Ecto neural progenitor cell (in vitro differentiated cells): ENCODE measurements at regions not wholly inside any gene's neighbourhood (a gene's known extent, or its start where the extent isn't known, plus 50 kb on each side); places are given as distances from the start of the nearest gene placed in this dataset.
"Not testable (repeated sequence)": the region's sequence is repeated elsewhere in the genome, so short reads cannot be mapped to it uniquely, and the experiment has no call there.

Source experiments
- DNase-seq: peaks from one replicate; pipeline ENCODE4 v3.0.0-alpha.2; 2018; ENCODE audit warnings: low spot score

DNA sequence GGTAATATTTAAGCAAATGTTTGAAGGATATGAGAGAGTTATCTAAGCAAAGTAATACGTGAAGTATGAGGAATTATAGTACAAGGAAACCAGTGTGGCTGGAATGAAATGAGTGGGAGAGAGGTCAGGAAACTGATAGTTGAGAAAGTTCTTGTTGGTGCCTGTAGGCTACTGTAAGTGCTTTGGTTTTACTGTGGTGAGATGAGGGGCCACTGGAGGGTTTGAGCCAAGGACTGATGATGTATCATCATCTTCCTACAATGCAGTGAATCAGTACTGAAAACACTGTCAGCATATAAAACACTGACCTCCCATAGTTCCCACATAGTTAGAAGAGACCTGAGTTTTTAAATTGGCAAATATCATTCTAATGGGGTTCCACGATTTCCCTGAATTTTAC lies 367.5 kb upstream of the CTSO start:
- no peak for DNase-seq

DNA sequence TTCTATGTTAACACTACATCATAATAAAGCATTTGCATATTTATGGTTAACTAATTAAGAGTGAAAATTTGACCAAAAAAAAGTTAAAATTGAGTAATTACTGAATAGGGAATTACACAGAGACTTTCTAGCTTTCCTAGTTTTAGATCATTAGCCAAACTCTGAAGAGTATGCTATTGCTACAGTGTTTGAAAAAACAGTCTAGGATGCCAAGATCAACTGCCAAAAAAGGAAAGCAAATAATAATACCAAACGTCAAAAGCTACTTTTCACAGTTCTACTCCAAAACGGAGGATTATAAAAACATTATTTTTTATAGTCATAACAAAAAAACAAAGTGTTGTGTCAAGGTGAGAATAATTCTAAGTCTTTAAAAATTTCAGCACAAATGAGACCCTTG lies 359.8 kb upstream of the CTSO start:
- DNase-seq = no peak

DNA sequence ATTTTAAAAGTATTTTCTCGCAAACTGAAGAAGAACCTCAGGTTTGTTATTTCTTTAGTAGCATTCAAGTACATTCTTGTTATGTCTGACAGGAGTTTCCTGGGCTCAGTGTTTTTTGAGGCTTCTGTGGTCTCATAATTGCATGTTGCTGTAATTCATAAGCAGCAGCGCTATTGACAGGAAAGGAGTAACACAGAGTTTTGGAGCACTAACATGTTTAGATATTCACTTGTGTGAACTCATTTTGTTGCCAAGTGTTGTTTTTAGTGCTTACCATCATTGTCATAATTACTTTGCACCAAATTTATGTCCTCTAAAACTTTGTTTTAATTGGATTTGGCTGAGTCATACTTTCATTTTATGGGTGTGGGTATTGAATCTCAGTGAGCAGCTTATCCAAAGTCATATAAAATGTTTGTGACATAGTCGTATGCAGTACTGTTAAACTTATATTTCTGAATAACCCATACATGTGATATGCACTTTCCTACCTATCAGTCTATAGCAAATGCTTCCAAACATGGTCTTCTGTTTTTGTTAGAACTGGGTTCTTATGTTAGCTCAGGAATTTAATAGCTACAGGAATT lies 358.7 kb upstream of the CTSO start:
- DNase-seq = no peak

DNA sequence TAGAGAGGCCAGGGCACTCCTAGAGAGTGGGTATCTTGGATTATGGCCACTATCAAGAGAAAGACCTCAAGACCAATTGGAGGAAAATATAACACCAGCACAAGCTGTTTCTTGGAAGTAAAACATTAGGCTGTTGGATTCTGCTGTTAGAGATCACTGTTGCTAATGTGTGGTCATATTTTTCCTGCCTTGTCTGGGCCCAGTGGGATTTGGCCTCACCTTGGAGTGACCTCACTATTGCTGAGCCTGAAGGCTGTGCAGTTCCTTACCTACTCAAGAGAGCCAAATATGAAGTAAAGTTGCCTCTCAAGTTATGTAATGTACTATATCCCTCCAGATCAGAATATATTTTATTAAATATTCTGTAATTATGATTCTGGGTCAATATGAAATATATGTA lies 355.4 kb upstream of the CTSO start:
- DNase-seq = no peak

DNA sequence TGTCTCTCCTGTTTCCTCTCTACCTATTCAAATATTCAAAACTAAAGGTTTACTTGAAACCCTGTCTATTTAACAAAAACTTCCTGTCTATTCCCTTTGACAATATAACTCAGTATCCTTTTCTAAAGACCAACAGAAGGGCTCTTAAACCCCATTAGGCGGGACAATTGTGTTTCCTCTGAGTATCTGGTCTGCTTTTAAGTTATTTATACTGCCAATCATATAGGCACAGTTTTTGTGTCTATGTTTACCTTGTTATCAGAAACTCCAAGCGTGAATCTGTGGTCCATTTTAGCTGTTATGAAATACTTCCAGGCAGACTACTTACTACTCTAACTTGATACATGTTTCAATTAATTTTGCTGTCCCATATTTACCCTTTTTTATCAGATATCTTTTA lies 350.0 kb upstream of the CTSO start:
- no peak for DNase-seq

DNA sequence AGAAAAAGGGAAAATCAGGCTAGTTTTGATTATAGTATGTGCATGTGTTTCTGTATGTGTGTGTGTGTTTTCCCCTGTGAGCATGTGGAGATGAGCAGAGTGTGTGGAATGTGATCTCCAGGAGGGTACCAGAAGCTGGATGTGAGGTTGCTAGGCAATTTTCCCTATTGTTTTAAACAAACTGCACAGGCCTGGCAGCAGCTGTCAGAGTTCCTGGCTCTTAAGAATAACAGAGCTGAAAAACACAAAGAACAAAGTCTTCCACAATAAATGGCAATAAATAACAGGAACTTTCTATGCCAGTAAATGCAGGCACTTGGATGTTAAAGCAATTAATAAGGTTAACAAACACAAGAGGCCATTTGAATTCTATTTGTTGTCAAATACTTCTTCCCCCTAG lies 344.6 kb upstream of the CTSO start:
- no peak for DNase-seq

DNA sequence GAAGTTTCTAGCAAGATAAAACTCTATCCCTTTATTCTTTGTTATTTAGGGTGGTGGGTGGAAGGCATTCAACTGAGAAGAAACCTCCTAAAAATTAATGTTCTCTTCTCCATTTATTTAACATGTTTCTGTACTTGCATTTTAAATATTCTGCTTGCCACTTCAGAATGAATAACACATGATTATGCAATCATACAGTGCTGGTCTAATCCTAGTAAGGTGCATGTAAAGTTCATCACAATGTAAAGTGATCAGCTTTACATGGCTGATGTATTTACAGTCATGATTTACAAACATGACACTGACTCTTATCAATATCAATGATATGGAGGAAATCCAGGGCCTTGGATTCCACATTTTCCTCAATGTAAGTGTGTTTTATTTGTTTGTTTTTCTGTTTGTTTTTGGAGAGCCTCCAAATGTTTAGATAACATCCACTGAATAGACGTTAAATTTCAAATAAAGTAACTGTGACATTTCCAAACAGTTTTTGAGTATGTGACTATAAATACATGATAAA lies 342.1 kb upstream of the CTSO start:
- DNase-seq = no peak

DNA sequence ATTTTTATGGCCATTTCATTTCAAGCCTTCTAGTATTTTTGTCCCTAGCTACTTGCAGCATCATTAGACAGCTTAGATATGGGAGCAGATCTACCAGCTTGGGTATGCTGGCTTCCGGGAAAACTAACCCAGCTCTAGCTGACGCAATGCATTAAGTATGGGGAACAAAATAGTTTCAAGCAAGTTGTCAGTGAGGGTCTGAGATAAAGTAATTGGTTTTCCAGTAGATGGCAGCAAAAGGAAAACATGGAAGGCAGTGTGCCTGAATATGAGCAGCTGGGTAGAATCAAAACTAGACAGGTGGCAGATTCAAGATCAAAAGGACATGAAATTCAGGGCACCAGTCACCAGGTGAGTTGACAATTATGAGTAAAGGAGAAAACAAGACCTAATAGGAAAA lies 340.9 kb upstream of the CTSO start:
- DNase-seq = no peak

DNA sequence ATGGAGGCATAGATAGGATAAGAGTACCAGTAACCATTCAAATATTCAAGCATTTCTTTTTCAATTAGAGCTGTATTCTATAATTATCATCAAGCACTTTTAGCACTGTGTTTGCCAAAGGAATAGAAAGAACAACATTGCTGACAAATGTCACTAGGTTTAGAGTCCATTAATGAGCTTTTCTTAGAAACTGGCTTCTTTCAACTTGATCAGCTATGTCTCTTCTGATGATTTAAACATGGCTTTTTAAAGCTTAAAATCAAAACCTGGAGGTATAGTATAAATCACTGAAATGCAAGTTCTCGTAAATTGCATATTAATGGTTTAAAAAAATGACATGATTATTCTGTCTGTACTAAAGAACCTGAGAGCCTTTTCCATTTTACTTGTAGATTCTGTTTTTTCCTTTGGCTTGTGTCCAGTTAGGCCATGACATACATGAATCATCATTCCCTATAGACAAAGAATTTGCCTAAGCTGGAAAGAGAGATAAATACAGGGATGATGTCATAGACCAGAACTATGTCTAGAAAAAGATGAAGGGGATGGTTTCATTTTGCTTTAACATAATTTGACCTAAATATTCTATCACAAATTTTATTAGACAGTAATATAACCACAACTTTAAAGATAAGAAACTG lies 340.1 kb upstream of the CTSO start:
- no peak for DNase-seq

DNA sequence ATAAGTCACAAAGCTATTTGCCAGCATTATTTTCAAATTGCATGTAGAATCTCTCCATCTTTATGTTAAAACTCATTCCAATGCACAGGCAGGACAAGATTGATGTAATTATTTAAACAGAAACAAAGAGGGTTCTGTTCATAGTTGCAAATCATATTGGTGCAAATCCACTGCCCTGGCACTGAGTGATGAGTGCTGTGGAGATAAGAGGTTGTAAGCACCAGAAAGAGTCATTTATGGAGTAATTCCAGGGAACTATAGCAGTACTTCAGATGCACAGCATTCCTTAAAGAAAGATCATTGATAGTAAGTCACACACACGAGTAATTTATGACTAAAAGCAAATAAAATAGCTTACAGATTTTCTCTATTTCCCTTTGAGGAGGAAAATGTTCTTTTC lies 337.7 kb upstream of the CTSO start:
- DNase-seq = no peak

DNA sequence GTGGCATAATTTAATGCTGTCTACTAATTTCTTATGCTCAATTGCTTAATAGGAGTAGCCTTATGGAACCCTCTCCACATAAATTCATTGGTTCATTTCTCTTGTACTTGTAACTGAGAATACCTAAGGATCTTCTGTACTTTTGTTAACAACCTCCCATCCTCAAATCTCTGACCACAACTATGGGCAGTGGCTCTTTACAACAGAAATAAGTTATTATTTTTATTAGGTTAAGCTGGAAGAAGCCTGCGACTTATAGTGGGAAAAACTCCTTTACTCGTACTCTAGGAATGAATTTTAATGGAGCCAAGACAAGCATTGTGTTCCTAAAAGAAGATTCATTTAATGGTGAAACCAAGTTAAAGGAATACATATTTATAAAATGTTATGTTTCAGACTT lies 337.1 kb upstream of the CTSO start:
- DNase-seq = no peak

DNA sequence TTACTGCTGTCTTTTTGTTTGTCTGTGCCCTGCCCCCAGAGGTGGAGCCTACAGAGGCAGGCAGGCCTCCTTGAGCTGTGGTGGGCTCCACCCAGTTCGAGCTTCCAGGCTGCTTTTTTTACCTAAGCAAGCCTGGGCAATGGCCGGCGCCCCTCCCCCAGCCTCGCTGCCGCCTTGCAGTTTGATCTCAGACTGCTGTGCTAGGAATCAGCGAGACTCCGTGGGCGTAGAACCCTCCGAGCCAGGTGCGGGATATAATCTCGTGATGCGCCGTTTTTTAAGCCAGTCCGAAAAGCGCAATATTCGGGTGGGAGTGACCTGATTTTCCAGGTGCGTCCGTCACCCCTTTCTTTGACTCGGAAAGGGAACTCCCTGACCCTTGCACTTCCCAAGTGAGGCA lies 336.4 kb upstream of the CTSO start:
- DNase-seq = not testable (repeated sequence)

DNA sequence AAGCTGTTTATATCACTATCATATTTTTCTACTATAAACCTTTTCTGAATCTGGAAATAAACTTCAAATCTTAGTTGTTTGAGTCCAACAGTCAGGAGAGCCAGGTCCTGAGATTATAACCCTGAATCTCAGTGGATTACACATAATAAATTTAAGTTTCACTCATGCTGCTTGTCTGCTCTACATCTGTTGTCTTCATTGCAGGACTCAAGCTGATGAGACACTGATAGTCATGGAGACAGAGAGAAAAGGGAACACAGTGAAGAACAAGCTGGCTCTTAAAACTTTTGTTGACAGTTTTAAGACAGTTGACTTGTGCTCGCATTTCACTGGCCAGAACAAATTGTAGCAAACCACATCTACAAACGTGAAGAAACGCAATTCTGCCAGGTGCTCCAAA lies 327.0 kb upstream of the CTSO start:
- DNase-seq = no peak

DNA sequence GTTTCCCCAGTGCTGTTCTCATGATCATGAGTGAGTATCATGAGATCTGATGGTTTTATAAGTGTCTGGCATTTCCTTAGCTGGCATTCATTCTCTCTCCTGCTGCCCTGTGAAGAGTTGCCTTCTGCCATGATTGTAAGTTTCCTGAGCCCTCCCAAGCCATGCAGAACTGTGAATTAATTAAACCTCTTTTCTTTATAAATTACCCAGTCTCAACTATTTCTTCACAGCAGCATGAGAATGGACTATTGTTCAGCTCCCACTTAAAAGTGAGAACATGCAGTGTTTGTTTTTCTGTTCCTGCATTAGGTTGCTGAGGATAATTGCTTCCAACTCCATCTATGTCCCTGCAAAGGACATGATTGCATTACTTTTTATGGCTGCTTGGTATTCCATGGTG lies 311.7 kb upstream of the CTSO start:
- no peak for DNase-seq

DNA sequence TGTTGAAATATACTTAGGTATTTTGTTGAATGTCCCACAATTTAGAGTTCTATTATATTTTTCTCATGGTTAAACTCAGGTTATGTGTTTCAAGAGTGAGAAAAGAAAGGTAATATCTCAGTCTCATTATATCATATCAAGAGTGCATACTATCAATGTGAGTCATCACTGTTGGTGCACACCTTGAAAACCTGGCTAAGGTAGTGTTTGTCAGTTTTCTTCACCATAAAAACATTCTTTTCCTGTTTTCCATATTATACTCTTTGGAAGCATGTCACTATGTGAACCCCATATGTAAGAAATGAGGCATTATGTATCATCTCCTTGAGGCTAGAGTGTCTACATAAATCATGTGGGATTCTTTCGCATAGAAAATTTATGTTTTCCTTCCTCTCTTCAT lies 307.6 kb upstream of the CTSO start:
- DNase-seq = no peak

DNA sequence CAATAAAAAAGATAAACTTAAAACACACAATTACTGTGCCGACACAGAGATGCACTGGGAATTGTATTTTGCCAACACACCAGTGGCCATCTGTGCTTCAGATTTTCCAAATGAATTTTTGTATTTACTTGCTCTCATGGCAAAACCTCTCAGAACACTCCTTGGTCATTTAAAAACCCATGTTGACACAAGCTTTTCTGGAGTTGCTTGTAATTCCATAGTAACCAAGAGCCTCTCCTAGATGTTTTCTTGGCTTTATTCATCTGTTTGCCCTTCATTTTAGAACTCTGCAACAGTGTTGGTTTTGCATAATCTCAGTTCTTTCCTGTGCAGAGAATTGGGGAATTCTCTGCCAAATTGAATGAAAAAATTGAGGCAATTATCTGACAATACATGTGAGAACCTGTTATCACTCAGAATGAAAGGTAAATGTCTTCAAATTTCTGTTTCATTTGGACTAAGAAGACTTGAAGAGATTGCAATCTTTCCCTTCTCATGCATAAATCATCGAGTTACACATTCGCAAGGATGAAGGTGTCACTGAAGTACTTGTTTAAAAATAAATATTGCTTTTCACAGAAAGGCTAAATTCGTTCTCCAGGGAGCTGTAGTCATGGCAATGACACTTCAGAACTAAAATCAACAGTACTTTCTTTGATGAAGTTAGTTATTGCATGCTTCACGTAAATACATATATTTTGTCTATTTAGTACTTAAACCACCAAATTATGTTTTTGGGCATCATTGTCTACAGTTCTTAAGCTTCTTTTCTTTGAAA lies 301.8 kb upstream of the CTSO start:
- no peak for DNase-seq

DNA sequence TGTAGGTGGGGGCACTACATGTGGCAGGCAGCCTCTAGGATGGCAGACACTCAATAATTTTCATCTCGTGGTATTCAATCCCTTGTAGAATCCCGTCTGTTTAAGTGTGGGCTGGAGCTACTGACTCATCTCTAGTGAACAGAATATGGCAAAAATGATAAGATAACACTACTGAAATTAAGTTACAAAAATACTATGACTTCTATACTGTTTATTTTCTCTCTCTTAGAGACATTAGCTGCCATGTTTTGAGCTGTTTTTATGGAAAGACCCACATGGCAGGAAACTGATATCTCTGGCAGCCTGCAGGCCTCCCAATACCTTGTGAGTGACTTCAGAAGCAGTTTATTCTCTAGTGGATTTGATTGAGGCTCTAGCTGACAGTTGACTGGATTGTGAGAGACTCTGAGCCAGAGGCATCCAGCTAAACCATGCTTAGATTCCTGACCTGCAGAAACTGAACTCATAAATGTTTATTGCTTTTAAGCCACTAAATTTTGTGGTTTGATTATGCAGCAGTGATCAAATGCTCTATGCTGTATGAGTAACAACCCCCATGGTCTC lies 298.8 kb upstream of the CTSO start:
- DNase-seq = no peak

DNA sequence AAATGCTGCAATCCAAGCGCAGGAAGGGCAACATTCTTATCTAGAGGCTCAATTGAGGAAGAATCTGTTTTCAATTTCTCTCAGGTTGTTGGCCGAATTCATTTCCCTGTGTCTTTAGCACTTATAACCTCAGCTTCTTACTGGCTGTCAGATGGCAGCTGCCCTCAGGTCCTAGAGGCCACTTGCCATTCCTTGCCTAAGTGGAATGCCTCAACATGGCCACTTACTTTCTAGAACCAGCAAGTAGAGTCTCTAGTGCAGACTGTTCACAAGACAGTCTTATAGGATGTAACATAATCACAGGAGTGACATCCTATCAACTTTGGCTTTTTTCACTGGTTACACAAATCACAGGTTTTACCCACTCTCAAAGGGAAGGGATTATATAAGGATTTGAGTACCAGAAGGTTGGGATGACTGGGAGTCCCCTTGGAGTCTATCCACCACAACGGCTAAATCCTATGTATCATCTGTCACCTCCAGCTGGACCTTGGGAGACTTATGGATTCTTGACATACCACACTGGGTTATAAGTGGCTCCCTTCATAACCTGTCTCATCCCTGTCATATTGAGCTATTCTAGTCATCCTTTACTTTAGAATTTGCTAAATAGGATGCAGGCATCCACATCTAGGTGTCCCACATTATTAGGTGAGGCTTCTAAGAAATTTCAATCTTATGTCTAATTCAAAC lies 297.9 kb upstream of the CTSO start:
- no peak for DNase-seq

DNA sequence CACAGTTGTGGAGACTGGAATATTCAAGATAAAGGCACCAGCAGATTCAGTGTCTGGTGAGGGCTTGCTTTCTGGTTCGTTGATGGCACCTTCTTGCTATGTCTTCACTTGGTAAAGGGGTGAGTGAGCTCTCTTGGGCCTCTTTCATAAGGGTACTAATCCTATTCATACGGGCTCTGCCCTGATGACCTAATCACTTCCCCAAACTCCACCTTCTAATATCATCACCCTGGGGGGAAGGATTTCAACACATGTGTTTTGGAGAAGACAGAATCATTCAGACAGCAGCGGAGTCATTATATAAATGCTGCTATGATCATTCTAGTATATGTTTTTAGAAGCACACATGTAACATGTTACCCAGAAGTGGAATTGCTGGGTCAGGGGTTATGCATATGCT lies 295.3 kb upstream of the CTSO start:
- no peak for DNase-seq

DNA sequence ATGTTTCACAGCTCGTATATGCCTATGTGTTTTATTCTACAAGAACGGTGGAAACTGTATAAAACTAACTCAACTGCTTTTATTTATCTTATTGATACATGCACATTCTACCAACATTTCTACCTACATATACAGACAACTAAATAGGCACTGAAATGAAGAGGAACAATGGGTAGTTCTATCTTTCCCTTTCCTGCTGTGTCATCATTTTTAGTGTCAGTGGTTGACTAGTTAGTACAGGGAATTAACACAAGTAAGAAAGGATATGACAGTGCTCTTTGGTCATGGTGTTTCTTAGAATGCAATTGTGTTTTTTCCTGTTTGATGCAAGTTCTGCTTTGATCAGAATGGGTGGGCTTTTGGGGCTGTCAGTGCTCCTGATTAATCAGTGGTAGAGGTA lies 293.8 kb upstream of the CTSO start:
- no peak for DNase-seq

DNA sequence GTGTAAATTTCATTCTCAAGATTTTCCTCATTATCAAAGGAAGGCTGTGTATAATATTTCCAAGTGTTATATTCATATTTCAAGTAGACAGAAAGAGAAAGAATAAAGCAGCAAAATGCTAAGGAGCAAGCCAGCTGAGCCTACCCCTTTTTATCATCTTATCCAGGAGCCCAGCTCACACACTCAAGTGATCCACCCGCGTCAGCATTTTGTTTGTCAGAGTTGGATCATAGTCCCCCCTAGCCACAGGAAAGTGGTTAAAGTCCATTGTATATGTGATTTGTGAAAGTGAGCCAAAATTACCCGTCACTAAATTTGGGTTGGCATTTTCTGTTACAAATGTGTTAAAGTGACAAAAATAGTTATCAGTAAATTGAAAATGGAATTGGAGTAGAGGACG lies 289.3 kb upstream of the CTSO start:
- DNase-seq = no peak

DNA sequence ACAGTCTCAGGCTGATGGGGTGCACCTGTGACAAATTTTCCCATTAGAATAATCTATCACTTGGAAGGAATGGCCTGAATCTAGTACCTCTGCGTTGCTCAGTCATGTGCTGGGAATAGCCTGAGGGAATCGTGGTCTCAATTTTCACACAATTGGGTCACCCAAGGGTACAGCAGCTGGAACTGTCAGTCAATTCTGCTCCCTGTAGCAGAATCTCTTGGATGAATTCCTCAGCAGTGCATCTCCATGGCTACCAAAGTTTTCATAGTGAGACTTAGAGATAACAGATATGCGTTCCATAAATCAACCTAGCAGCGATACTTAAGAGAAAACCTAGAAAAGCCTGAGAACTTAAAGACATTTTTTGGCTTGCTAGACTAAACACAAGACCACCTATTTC lies 288.7 kb upstream of the CTSO start:
- no peak for DNase-seq

DNA sequence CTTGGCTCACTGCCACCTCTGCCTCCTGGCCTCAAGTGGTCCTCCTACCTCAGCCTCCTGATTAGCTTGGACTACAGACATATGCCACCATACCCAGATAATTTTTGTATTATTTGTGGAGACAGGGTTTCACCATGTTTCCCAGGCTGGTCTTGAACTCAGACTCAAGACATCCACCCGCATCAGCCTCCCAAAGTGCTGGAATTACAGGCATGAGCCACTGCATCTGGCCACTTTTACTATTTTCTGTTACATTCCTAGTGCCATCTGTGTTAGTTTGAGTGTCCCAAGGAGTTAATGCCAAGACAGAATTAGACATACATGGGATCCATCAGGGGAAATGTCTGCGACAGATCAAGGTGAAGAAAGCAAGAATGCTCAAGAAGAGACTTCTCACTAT lies 288.2 kb upstream of the CTSO start:
- no peak for DNase-seq
